ENCODE measurements at regions not wholly inside any gene's neighbourhood (a gene's known extent, or its start where the extent isn't known, plus 50 kb on each side); places are given as distances from the start of the nearest gene placed in this dataset.

- H3K4me1 Mint-ChIP-seq (ENCODE audit: low read depth), result peaks cover 14% of the 10 kb centered on the region
- no peak overlapping the region for H3K4me3 Mint-ChIP-seq (ENCODE audit: unreplicated experiment)
- H3K27ac Mint-ChIP-seq (ENCODE audit: unreplicated experiment), result no peak overlapping the region
- H3K27me3 Mint-ChIP-seq (ENCODE audit: low read depth), result no peaks in the 10 kb centered on the region
- no peak for DNase-seq (ENCODE audit: low spot score)
- no peak for TF ChIP-seq CTCF (IDR thresholded peaks at IDR 0.05)
- no peaks in the 10 kb centered on the region for H3K9me3 Mint-ChIP-seq (ENCODE audit: low read depth)
- H3K36me3 Mint-ChIP-seq (ENCODE audit: low read depth), result no peaks in the 10 kb centered on the region
These were observed 163.7 kb upstream of the CBLB start for GRCh38 chr3:106032479-106032878.

- no peak overlapping the region for H3K4me3 Mint-ChIP-seq (ENCODE audit: unreplicated experiment)
- H3K4me1 Mint-ChIP-seq (ENCODE audit: low read depth), result peaks cover 14% of the 10 kb centered on the region
- no peaks in the 10 kb centered on the region for H3K36me3 Mint-ChIP-seq (ENCODE audit: low read depth)
- no peak overlapping the region for H3K27ac Mint-ChIP-seq (ENCODE audit: unreplicated experiment)
- TF ChIP-seq CTCF (IDR thresholded peaks at IDR 0.05), result no peak
- no peak for DNase-seq (ENCODE audit: low spot score)
- H3K9me3 Mint-ChIP-seq (ENCODE audit: low read depth), result no peaks in the 10 kb centered on the region
- no peaks in the 10 kb centered on the region for H3K27me3 Mint-ChIP-seq (ENCODE audit: low read depth)
These were observed 164.8 kb upstream of the CBLB start for GRCh38 chr3:106033654-106034053.

GRCh38 chr3:106034313-106034712, 165.5 kb upstream of the CBLB start:
- Mint-ChIP-seq H3K27ac (ENCODE audit: unreplicated experiment) (no peak overlapping the region), H3K4me1 (ENCODE audit: low read depth) (peaks cover 14% of the 10 kb centered on the region), H3K9me3 (ENCODE audit: low read depth) (no peaks in the 10 kb centered on the region), H3K4me3 (ENCODE audit: unreplicated experiment) (no peak overlapping the region), H3K27me3 (ENCODE audit: low read depth) (no peaks in the 10 kb centered on the region), H3K36me3 (ENCODE audit: low read depth) (no peaks in the 10 kb centered on the region)
- TF ChIP-seq CTCF (IDR thresholded peaks at IDR 0.05), result no peak
- no peak for DNase-seq (ENCODE audit: low spot score)

GRCh38 chr3:106035619-106036018, 166.8 kb upstream of the CBLB start:
- Mint-ChIP-seq H3K27ac (ENCODE audit: unreplicated experiment) (no peak overlapping the region), H3K27me3 (ENCODE audit: low read depth) (no peaks in the 10 kb centered on the region), H3K4me3 (ENCODE audit: unreplicated experiment) (no peak overlapping the region), H3K36me3 (ENCODE audit: low read depth) (no peaks in the 10 kb centered on the region), H3K4me1 (ENCODE audit: low read depth) (peaks cover 5% of the 10 kb centered on the region), H3K9me3 (ENCODE audit: low read depth) (no peaks in the 10 kb centered on the region)
- TF ChIP-seq CTCF (IDR thresholded peaks at IDR 0.05), result no peak
- no peak for DNase-seq (ENCODE audit: low spot score)

GRCh38 chr3:106036696-106037095, 167.9 kb upstream of the CBLB start:
- no peak for TF ChIP-seq CTCF (IDR thresholded peaks at IDR 0.05)
- Mint-ChIP-seq H3K27ac (ENCODE audit: unreplicated experiment) (no peak overlapping the region), H3K4me1 (ENCODE audit: low read depth) (no peaks in the 10 kb centered on the region), H3K4me3 (ENCODE audit: unreplicated experiment) (no peak overlapping the region), H3K9me3 (ENCODE audit: low read depth) (no peaks in the 10 kb centered on the region), H3K27me3 (ENCODE audit: low read depth) (no peaks in the 10 kb centered on the region), H3K36me3 (ENCODE audit: low read depth) (no peaks in the 10 kb centered on the region)
- no peak for DNase-seq (ENCODE audit: low spot score)

Data from chondrocyte (in vitro differentiated cells).